MM.1S (cell line): ENCODE measurements at regions not wholly inside any gene's neighbourhood (a gene's known extent, or its start where the extent isn't known, plus 50 kb on each side); places are given as distances from the start of the nearest gene placed in this dataset.

Experiments used
- CTCF ChIP-seq: fragments of 300-600 bp; sonication (generic); IDR thresholded peaks from 2 replicates; pipeline ENCODE4 v1.5.1; 2016; ENCODE audit warnings: antibody characterized with exemption, low read length, mixed read lengths
- EZH2 ChIP-seq: fragments of 300-600 bp; sonication (generic); optimal IDR thresholded peaks from 2 replicates; pipeline ENCODE3; 2017; ENCODE audit warnings: low read depth, mild to moderate bottlenecking, antibody characterized with exemption, low read length, mixed read lengths
- EZH2phosphoT487 ChIP-seq: fragments of 300-600 bp; sonication (generic); IDR thresholded peaks from 2 replicates; pipeline ENCODE4 v1.6.1; 2018; ENCODE audit warnings: antibody characterized with exemption, low read length

- TF ChIP-seq EZH2 (no peak), CTCF (no peak), EZH2phosphoT487 (no peak)
Measured at GRCh38 chr10:2962194-2962593, 105.2 kb upstream of the PFKP start.
